ENCODE measurements at regions not wholly inside any gene's neighbourhood (a gene's known extent, or its start where the extent isn't known, plus 50 kb on each side); places are given as distances from the start of the nearest gene placed in this dataset.

DNA sequence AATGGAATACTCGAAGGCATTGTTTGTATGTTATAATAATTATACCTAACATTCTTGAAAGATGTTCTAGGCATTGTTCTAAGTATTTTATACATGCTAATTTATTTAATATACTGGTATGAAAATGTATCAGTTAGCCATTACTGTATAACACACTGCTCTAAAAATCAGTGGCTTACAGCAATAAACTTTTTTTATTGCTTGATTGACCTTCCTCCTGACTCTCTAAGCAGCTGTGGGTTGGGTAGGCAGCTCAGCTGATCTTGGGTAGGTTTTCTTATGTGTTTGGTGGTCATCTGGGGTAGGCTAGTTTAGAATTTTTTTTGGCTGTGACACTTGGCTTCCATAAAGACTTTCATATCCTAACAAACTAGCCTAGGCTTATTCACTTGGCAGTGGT lies 100.2 kb upstream of the SYT6 start:
- intact Hi-C loops (cut with DNase I; ENCODE audit: low total_unique reads) = no loop called here
- TF ChIP-seq EP300 (IDR thresholded peaks at IDR 0.05) (no peak), POLR2AphosphoS5 (IDR thresholded peaks at IDR 0.05) (no peak), POLR2A (IDR thresholded peaks at IDR 0.05) (no peak)
- TF ChIP-seq, protein P1, sequence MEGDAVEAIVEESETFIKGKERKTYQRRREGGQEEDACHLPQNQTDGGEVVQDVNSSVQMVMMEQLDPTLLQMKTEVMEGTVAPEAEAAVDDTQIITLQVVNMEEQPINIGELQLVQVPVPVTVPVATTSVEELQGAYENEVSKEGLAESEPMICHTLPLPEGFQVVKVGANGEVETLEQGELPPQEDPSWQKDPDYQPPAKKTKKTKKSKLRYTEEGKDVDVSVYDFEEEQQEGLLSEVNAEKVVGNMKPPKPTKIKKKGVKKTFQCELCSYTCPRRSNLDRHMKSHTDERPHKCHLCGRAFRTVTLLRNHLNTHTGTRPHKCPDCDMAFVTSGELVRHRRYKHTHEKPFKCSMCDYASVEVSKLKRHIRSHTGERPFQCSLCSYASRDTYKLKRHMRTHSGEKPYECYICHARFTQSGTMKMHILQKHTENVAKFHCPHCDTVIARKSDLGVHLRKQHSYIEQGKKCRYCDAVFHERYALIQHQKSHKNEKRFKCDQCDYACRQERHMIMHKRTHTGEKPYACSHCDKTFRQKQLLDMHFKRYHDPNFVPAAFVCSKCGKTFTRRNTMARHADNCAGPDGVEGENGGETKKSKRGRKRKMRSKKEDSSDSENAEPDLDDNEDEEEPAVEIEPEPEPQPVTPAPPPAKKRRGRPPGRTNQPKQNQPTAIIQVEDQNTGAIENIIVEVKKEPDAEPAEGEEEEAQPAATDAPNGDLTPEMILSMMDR (IDR thresholded peaks at IDR 0.05) = no peak
- Histone ChIP-seq H3K9me3 (peaks cover 0 to 15% (median 10%) of the 10 kb centered on the region in 4 donors), H3K36me3 (no peaks in the 10 kb centered on the region), H3K27ac (no peak overlapping the region), H3K4me3 (no peak overlapping the region), H3K4me1 (no peaks in the 10 kb centered on the region), H3K27me3 (peaks cover 0 to 7% (median 0%) of the 10 kb centered on the region in 3 donors)
- 33 to 69% (median 65%) methylated on average over 1 of the region's 1 CpG for WGBS, 5 donors
- no peak for DNase-seq

DNA sequence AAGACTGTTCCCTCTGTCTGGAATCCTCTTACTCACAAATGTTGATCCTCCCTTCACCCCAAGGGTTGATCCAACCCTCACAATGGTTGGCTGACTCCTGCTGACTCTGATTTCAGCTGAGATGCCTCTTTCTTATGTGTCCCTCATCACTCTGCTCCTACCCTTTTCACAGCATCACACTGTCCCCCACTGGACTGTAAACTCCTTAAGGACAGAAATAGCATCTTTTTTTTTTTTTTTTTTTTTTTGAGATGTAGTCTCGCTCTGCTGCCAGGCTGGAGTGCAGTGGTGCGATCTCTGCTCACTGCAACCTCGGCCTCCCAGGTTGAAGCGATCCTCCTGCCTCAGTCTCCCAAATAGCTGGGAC lies 97.9 kb upstream of the SYT6 start:
- TF ChIP-seq POLR2AphosphoS5 (IDR thresholded peaks at IDR 0.05) (no peak), EP300 (IDR thresholded peaks at IDR 0.05) (no peak), POLR2A (IDR thresholded peaks at IDR 0.05) (no peak)
- TF ChIP-seq, protein P1 (IDR thresholded peaks at IDR 0.05) = no peak
- no peaks in the 10 kb centered on the region for H3K36me3 ChIP-seq
- peaks cover 0 to 15% (median 10%) of the 10 kb centered on the region in 4 donors for H3K9me3 ChIP-seq
- no peaks in the 10 kb centered on the region for H3K4me1 ChIP-seq
- no peak overlapping the region for H3K27ac ChIP-seq
- DNase-seq = no peak
- peaks cover 0 to 3% (median 0%) of the 10 kb centered on the region in 3 donors for H3K27me3 ChIP-seq
- 83 to 97% (median 92%) methylated on average over 4 of the region's 4 CpGs for WGBS, 5 donors
- H3K4me3 ChIP-seq = no peak overlapping the region
- intact Hi-C loops (cut with DNase I; ENCODE audit: low total_unique reads) = no loop called here

DNA sequence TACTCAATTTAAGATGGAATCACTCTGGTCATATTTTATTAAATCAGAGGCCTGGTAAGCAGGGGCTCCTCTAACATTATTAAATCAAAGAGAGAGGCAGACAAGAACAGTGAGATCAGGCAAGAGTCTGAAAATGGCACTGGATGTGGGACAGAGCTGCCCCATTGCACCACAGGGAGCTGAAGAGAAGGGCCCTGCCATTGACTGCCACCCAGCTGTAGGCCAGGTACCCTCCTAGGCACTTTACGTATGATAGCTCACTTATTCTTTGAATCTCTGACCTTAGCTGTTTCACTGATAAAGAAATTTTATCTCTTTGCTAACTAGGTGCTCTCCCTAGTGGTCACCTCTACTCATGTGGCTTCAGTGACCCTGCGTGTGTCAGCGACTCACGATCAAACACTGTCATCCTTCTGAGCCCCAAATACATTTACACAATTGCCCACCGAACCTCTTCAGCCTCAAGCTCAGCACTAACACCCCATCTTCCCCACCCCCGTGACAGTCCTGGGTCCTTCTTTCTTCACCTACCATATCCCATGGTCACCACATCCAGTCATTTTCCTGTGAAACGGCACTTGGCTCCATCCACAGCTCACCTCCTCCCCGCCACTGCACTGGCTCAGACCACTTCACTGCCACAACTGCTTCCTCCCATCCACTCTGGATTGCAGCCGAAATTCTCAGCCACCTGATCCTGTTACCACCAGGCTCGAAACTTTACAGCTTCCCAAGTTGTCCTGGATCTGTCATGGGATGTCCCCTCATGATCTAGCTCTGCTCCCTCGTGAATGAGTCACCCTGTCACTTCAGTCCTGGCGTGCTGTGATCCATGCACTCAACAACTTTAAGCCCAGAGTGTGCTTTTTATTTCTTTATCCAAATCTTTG lies 97.3 kb upstream of the SYT6 start:
- Histone ChIP-seq H3K27me3 (no peaks in the 10 kb centered on the region), H3K9me3 (peaks cover 0 to 15% (median 10%) of the 10 kb centered on the region in 4 donors), H3K27ac (no peak overlapping the region), H3K36me3 (no peaks in the 10 kb centered on the region), H3K4me1 (no peaks in the 10 kb centered on the region), H3K4me3 (no peak overlapping the region)
- 77 to 83% (median 80%) methylated on average over 12 of the region's 12 CpGs for WGBS, 5 donors
- no peak for TF ChIP-seq EP300 (IDR thresholded peaks at IDR 0.05)
- TF ChIP-seq POLR2A (IDR thresholded peaks at IDR 0.05) = no peak
- no peak for TF ChIP-seq POLR2AphosphoS5 (IDR thresholded peaks at IDR 0.05)
- TF ChIP-seq, protein P1 (IDR thresholded peaks at IDR 0.05) = no peak
- DNase-seq = no peak
- intact Hi-C loops (cut with DNase I; ENCODE audit: low total_unique reads) = no loop called here

DNA sequence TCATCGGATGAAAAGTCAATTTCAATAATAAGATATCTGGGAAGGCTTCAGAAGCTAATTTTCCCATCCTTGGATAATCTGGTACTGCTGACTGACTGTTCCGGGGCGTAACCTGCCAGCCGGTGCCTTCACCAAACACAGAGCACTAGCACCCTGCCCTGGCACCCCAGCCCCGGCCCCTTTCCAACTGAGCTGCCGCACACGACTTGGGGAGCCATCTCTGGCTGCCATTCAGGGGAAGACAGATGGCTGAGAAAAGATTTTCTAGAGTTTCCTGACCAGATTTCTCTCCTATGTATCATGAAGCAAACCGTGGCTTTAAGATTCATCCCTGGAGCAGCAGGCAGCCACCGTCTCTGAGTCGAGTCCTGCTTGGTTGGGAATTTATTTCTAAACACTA lies 96.0 kb upstream of the SYT6 start:
- H3K27me3 ChIP-seq = no peaks in the 10 kb centered on the region
- WGBS, 5 donors = 68 to 86% (median 82%) methylated on average over 10 of the region's 10 CpGs
- H3K4me1 ChIP-seq = no peaks in the 10 kb centered on the region
- intact Hi-C loops (cut with DNase I; ENCODE audit: low total_unique reads) = no loop called here
- H3K27ac ChIP-seq = no peak overlapping the region
- TF ChIP-seq, protein P1 (IDR thresholded peaks at IDR 0.05) = no peak
- TF ChIP-seq EP300 (IDR thresholded peaks at IDR 0.05) = no peak
- no peak for TF ChIP-seq POLR2AphosphoS5 (IDR thresholded peaks at IDR 0.05)
- TF ChIP-seq POLR2A (IDR thresholded peaks at IDR 0.05) = no peak
- no peaks in the 10 kb centered on the region for H3K36me3 ChIP-seq
- H3K4me3 ChIP-seq = no peak overlapping the region
- no peak for DNase-seq
- peaks cover 0 to 9% (median 3%) of the 10 kb centered on the region in 4 donors for H3K9me3 ChIP-seq

Measured in stomach (tissue), 8 donors.